GM18861 (cell line): ENCODE measurements at regions not wholly inside any gene's neighbourhood (a gene's known extent, or its start where the extent isn't known, plus 50 kb on each side); places are given as distances from the start of the nearest gene placed in this dataset.
"Not testable (repeated sequence)": the region's sequence is repeated elsewhere in the genome, so short reads cannot be mapped to it uniquely, and the experiment has no call there.

Source experiments
- ATAC-seq: cut with Tn5 transposase; IDR thresholded peaks from one replicate; pipeline ENCODE4 v1.9.1; 2021; ENCODE audit not compliant: unreplicated experiment

- ATAC-seq = no peak
These were observed 97.3 kb upstream of the RASSF8 start for GRCh38 chr12:25861226-25861625.

GRCh38 chr12:25864306-25865276, 93.9 kb upstream of the RASSF8 start:
- ATAC-seq = no peak

GRCh38 chr12:25866586-25867378, 91.7 kb upstream of the RASSF8 start:
- no peak for ATAC-seq

- ATAC-seq = no peak
These were observed 90.3 kb upstream of the RASSF8 start for GRCh38 chr12:25868193-25868592.

GRCh38 chr12:25872137-25872536, 86.3 kb upstream of the RASSF8 start:
- no peak for ATAC-seq

- no peak for ATAC-seq
These were observed 82.8 kb upstream of the RASSF8 start for GRCh38 chr12:25875661-25876060.

- ATAC-seq = no peak
These were observed 82.0 kb upstream of the RASSF8 start for GRCh38 chr12:25876383-25877045.

- ATAC-seq = no peak
These were observed 81.0 kb upstream of the RASSF8 start for GRCh38 chr12:25877446-25877845.

GRCh38 chr12:25882266-25882665, 76.2 kb upstream of the RASSF8 start:
- ATAC-seq = no peak

- ATAC-seq = no peak
These were observed 75.2 kb upstream of the RASSF8 start for GRCh38 chr12:25883026-25883916.

- ATAC-seq = no peak
These were observed 74.2 kb upstream of the RASSF8 start for GRCh38 chr12:25884024-25884919.

GRCh38 chr12:25884920-25885234, 73.6 kb upstream of the RASSF8 start:
- ATAC-seq = no peak

GRCh38 chr12:25886396-25886795, 72.1 kb upstream of the RASSF8 start:
- ATAC-seq = no peak

- ATAC-seq = no peak
These were observed 71.1 kb upstream of the RASSF8 start for GRCh38 chr12:25887367-25887766.

GRCh38 chr12:25889185-25889584, 69.3 kb upstream of the RASSF8 start:
- ATAC-seq = no peak

GRCh38 chr12:25891095-25891494, 67.4 kb upstream of the RASSF8 start:
- not testable (repeated sequence) for ATAC-seq

- ATAC-seq = no peak
These were observed 63.7 kb upstream of the RASSF8 start for GRCh38 chr12:25894759-25895158.

GRCh38 chr12:25896981-25897380, 61.5 kb upstream of the RASSF8 start:
- ATAC-seq = no peak

- ATAC-seq = no peak
These were observed 54.8 kb upstream of the RASSF8 start for GRCh38 chr12:25903603-25904245.
